Mucosa of descending colon (tissue), 3 donors: ENCODE measurements at regions not wholly inside any gene's neighbourhood (a gene's known extent, or its start where the extent isn't known, plus 50 kb on each side); places are given as distances from the start of the nearest gene placed in this dataset.

Source experiments
- ATAC-seq: fragments of 200-7000 bp; cut with Tn5 transposase; one replicate; pipeline ENCODE4 v1.9.1; 2020; ENCODE audit warnings: mild to moderate bottlenecking, moderate library complexity
- DNase-seq, 3 donors: peaks; one replicate each; pipeline ENCODE4 v3.0.0-alpha.2; 2020
- H3K36me3 ChIP-seq: fragments of 200-600 bp; one replicate; pipeline ENCODE4 v1.8.0; 2021; ENCODE audit warnings: low read depth, mild to moderate bottlenecking
- H3K4me1 ChIP-seq: fragments of 200-600 bp; one replicate; pipeline ENCODE4 v1.8.0; 2021; ENCODE audit warnings: low read depth, mild to moderate bottlenecking
- H3K4me3 ChIP-seq: fragments of 200-600 bp; one replicate; pipeline ENCODE4 v1.8.0; 2021; ENCODE audit warnings: mild to moderate bottlenecking
- H3K9me3 ChIP-seq: fragments of 200-600 bp; one replicate; pipeline ENCODE4 v1.8.0; 2021; ENCODE audit warnings: mild to moderate bottlenecking
- intact Hi-C, 2 donors: fragments of 100-400 bp; cut with DNase I in 1 of 2; cut with micrococcal nuclease in 1 of 2; formaldehyde crosslinking; loops; one replicate each; pipeline versions ENCODE4 v1.11.0 to v1.11.1; 2022; cut with DNase I, micrococcal nuclease
- TF ChIP-seq, protein P1 (sequence below): fragments of 200-600 bp; IDR thresholded peaks from one replicate; pipeline ENCODE4 v1.8.0; 2022; ENCODE audit warnings: antibody characterized with exemption, mild to moderate bottlenecking
- donor health status: DM: no; HTN: no; CAD: no; lungs with moderate emphysema.
- donor health status: DM: no; HTN: no; CAD: no.
- donor health status: DM: no; HTN: yes; CAD: no.

GRCh38 chr20:22744341-22745193 is 160.2 kb upstream of the FOXA2 start:
- Histone ChIP-seq H3K4me1 (no peaks in the 10 kb centered on the region), H3K9me3 (no peaks in the 10 kb centered on the region), H3K36me3 (no peaks in the 10 kb centered on the region), H3K4me3 (no peak overlapping the region)
- DNase-seq, result no peak
- no peak for ATAC-seq
- intact Hi-C loops, result no loop called here
- TF ChIP-seq, protein P1, sequence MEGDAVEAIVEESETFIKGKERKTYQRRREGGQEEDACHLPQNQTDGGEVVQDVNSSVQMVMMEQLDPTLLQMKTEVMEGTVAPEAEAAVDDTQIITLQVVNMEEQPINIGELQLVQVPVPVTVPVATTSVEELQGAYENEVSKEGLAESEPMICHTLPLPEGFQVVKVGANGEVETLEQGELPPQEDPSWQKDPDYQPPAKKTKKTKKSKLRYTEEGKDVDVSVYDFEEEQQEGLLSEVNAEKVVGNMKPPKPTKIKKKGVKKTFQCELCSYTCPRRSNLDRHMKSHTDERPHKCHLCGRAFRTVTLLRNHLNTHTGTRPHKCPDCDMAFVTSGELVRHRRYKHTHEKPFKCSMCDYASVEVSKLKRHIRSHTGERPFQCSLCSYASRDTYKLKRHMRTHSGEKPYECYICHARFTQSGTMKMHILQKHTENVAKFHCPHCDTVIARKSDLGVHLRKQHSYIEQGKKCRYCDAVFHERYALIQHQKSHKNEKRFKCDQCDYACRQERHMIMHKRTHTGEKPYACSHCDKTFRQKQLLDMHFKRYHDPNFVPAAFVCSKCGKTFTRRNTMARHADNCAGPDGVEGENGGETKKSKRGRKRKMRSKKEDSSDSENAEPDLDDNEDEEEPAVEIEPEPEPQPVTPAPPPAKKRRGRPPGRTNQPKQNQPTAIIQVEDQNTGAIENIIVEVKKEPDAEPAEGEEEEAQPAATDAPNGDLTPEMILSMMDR, result no peak

- ATAC-seq, result no peak
- H3K36me3 ChIP-seq, result no peaks in the 10 kb centered on the region
- intact Hi-C loops, result no loop called here
These were observed 160.8 kb upstream of the FOXA2 start for GRCh38 chr20:22745194-22745500.

DNA sequence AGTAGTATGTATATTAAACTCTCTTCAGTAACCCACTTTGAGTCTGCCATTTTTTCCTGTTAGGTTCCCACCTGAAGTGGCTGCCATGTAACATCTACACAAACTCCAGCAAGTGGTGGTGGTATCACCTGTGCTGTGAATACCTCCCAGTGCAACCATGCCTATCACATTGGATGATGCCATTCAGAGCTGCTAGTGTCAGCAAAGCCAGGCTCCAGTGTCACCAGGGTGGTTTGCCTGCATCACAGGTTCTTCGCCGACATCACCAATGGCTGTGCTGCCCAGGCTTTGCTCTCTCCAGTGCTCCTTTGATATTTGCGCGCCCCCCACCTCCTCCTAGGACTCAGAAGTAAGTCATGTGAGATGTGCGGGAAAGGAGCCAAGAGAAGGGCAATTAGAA is 162.6 kb upstream of the FOXA2 start:
- no peaks in the 10 kb centered on the region for H3K36me3 ChIP-seq
- TF ChIP-seq, protein P1, result no peak
- no peak overlapping the region for H3K4me3 ChIP-seq
- ATAC-seq, result no peak
- no peak for DNase-seq
- intact Hi-C loops, result no loop called here
- H3K4me1 ChIP-seq, result no peaks in the 10 kb centered on the region
- H3K9me3 ChIP-seq, result no peaks in the 10 kb centered on the region

More at GRCh38 chr20:22745194-22745500, 160.8 kb upstream of the FOXA2 start:
- H3K4me1 ChIP-seq, result no peaks in the 10 kb centered on the region
- TF ChIP-seq, protein P1, result no peak
- H3K9me3 ChIP-seq, result no peaks in the 10 kb centered on the region
- no peak for DNase-seq
- H3K4me3 ChIP-seq, result no peak overlapping the region

- DNase-seq, result no peak
- Histone ChIP-seq H3K4me3 (no peak overlapping the region), H3K9me3 (no peaks in the 10 kb centered on the region), H3K36me3 (no peaks in the 10 kb centered on the region), H3K4me1 (no peaks in the 10 kb centered on the region)
- TF ChIP-seq, protein P1, result no peak
- intact Hi-C loops, result no loop called here
- ATAC-seq, result no peak
These were observed 168.0 kb upstream of the FOXA2 start for GRCh38 chr20:22752324-22752723.

DNA sequence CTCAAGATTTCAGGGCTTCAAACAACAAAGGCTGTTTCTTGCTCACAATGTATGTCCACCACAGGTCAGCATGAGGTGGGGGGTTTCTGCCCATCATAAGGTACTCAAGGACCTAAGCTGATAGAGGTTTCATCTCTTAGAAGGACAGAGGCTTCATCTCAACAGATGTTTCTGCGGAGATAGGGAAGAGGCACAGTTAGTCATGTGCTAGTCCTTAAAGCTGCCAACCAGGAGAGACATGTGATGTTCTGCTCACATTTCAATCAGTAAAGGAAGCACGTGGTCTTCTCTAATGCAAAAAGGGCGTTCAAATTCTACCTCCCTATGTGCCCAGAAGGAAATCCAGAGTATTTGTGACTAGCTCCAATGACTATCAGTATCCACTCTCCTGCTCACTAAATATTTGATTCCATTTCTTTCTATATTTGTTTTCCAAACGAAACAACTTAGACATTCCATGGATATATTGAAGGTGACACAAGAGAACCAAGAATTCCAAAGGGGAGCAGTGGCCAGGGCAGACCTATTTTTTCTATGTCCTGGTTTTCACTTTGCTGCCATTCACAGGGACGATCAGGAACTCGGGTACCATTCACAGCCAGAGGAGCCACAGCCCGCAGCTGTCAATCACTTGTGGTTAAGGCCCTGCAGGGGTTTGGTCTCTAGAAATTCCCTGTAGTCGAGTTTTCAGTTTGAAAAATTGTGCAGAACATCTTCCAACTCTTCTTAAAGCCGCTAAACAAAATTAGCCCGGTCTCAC is 173.2 kb upstream of the FOXA2 start:
- intact Hi-C loops, result no loop called here
- DNase-seq (no peak), ATAC-seq (no peak)
- Histone ChIP-seq H3K36me3 (no peaks in the 10 kb centered on the region), H3K4me1 (no peaks in the 10 kb centered on the region), H3K4me3 (no peak overlapping the region), H3K9me3 (no peaks in the 10 kb centered on the region)
- TF ChIP-seq, protein P1, result no peak
